GM18907 (cell line): ENCODE measurements at regions not wholly inside any gene's neighbourhood (a gene's known extent, or its start where the extent isn't known, plus 50 kb on each side); places are given as distances from the start of the nearest gene placed in this dataset.
"Not testable (repeated sequence)": the region's sequence is repeated elsewhere in the genome, so short reads cannot be mapped to it uniquely, and the experiment has no call there.

Experiments used
- ATAC-seq: cut with Tn5 transposase; IDR thresholded peaks from one replicate; pipeline ENCODE4 v1.9.1; 2021; ENCODE audit warnings: mild to moderate bottlenecking, moderate library complexity; ENCODE audit not compliant: unreplicated experiment

GRCh38 chr14:37974421-37974820, 233.3 kb upstream of the SSTR1 start:
- no peak for ATAC-seq

- no peak for ATAC-seq
Observed at GRCh38 chr14:37977481-37977880, 230.2 kb upstream of the SSTR1 start.

GRCh38 chr14:37985826-37986470, 221.8 kb upstream of the SSTR1 start:
- ATAC-seq: no peak

GRCh38 chr14:37988472-37988871, 219.2 kb upstream of the SSTR1 start:
- ATAC-seq: no peak

GRCh38 chr14:37991027-37991426, 216.7 kb upstream of the SSTR1 start:
- ATAC-seq: no peak

GRCh38 chr14:37992499-37992898, 215.2 kb upstream of the SSTR1 start:
- ATAC-seq: no peak

- no peak for ATAC-seq
Observed at GRCh38 chr14:37994846-37995372, 212.8 kb upstream of the SSTR1 start.

- no peak for ATAC-seq
Observed at GRCh38 chr14:37997017-37997416, 210.7 kb upstream of the SSTR1 start.

GRCh38 chr14:38000340-38000739, 207.4 kb upstream of the SSTR1 start:
- ATAC-seq: no peak

GRCh38 chr14:38001501-38001900, 206.2 kb upstream of the SSTR1 start:
- no peak for ATAC-seq

GRCh38 chr14:38003746-38004609, 203.7 kb upstream of the SSTR1 start:
- no peak for ATAC-seq

GRCh38 chr14:38004610-38004879, 203.2 kb upstream of the SSTR1 start:
- ATAC-seq: no peak

GRCh38 chr14:38011156-38011555, 196.5 kb upstream of the SSTR1 start:
- ATAC-seq: not testable (repeated sequence)

GRCh38 chr14:38012056-38012455, 195.6 kb upstream of the SSTR1 start:
- ATAC-seq: no peak

- no peak for ATAC-seq
Observed at GRCh38 chr14:38016497-38016896, 191.2 kb upstream of the SSTR1 start.

- no peak for ATAC-seq
Observed at GRCh38 chr14:38021861-38022260, 185.8 kb upstream of the SSTR1 start.

GRCh38 chr14:38022775-38023174, 184.9 kb upstream of the SSTR1 start:
- no peak for ATAC-seq

- ATAC-seq: no peak
Observed at GRCh38 chr14:38038171-38038570, 169.5 kb upstream of the SSTR1 start.

GRCh38 chr14:38038986-38039385, 168.7 kb upstream of the SSTR1 start:
- ATAC-seq: no peak

GRCh38 chr14:38039496-38039895, 168.2 kb upstream of the SSTR1 start:
- ATAC-seq: no peak

- no peak for ATAC-seq
Observed at GRCh38 chr14:38040411-38040810, 167.3 kb upstream of the SSTR1 start.

GRCh38 chr14:38042322-38042721, 165.4 kb upstream of the SSTR1 start:
- ATAC-seq: no peak
